H1 (cell line): ENCODE measurements at regions not wholly inside any gene's neighbourhood (a gene's known extent, or its start where the extent isn't known, plus 50 kb on each side); places are given as distances from the start of the nearest gene placed in this dataset.

Experiments
- CTCF ChIA-PET: fragments of 300-600 bp; sonication (Branson Sonifier 250); formaldehyde crosslinking; loops from one replicate; lab custom pipeline; 2021; ENCODE audit not compliant: partially characterized antibody; lab: Charles Lee
- POLR2A ChIA-PET: fragments of 300-600 bp; sonication (Branson Sonifier 250); formaldehyde crosslinking; loops from one replicate; lab custom pipeline; 2021; ENCODE audit warnings: inconsistent platforms; ENCODE audit not compliant: partially characterized antibody; lab: Charles Lee
- DNase-seq, 2 experiments: peaks; one replicate each; pipeline versions ENCODE4 v3.0.0 to v3.0.0-alpha.2; 2010 to 2022; ENCODE audit warnings: low spot score in 2 of 2, low read depth in 1 of 2, mixed read lengths in 1 of 2
- FAIRE-seq: peaks from 2 replicates; lab custom pipeline; 2011; peaks lifted over from hg19 to GRCh38; lab: Jason Lieb, UNC
- H2AFZ ChIP-seq: 2 replicates; pipeline ENCODE4 v1.8.1; 2012; ENCODE audit warnings: low read length, inconsistent platforms
- H2AK5ac ChIP-seq: 2 replicates; pipeline ENCODE4 v1.6.1; 2013; ENCODE audit warnings: low read depth, low read length
- H2BK120ac ChIP-seq: replicated peaks from 2 replicates; pipeline ENCODE3; 2013; ENCODE audit warnings: low read depth, low read length, inconsistent platforms
- H2BK12ac ChIP-seq: 2 replicates; pipeline ENCODE4 v1.6.1; 2013; ENCODE audit warnings: low read depth, low read length
- H2BK15ac ChIP-seq: 2 replicates; pipeline ENCODE4 v1.6.1; 2013; ENCODE audit warnings: low read length
- H2BK20ac ChIP-seq: 2 replicates; pipeline ENCODE4 v1.6.1; 2013; ENCODE audit warnings: low read length
- H2BK5ac ChIP-seq: 2 replicates; pipeline ENCODE4 v1.6.1; 2013; ENCODE audit warnings: low read depth, low read length
- H3K14ac ChIP-seq: 2 replicates; pipeline ENCODE4 v1.6.1; 2013; ENCODE audit warnings: inconsistent platforms; ENCODE audit not compliant: insufficient read length
- H3K18ac ChIP-seq: 2 replicates; pipeline ENCODE4 v1.6.1; 2013; ENCODE audit warnings: low read length; ENCODE audit errors: extremely low read depth
- H3K23ac ChIP-seq: 2 replicates; pipeline ENCODE4 v1.6.1; 2013; ENCODE audit warnings: inconsistent platforms; ENCODE audit not compliant: insufficient read length
- H3K23me2 ChIP-seq: 2 replicates; pipeline ENCODE4 v1.6.1; 2013; ENCODE audit warnings: low read depth, low read length
- H3K27ac ChIP-seq: 2 replicates; pipeline ENCODE4 v1.6.1; 2011; ENCODE audit warnings: low read depth, low read length, inconsistent platforms
- H3K27me3 ChIP-seq, 4 experiments: replicated peaks in 1 of 4; 1 replicate in 1 of 4; 2 replicates in 3 of 4; pipeline versions ENCODE4 v1.6.1 to v1.8.1; 2011 to 2013; ENCODE audit warnings: low read length in 3 of 4, mild to moderate bottlenecking in 3 of 4, inconsistent platforms in 2 of 4, mixed read lengths in 2 of 4, moderate library complexity in 1 of 4; ENCODE audit not compliant: control insufficient read depth in 3 of 4, insufficient read depth in 3 of 4; ENCODE audit errors: extremely low read depth in 1 of 4
- H3K36me3 ChIP-seq, 4 experiments: 2 replicates each; pipeline versions ENCODE4 v1.6.1 to v1.8.1; 2011 to 2013; ENCODE audit warnings: mild to moderate bottlenecking in 4 of 4, low read length in 3 of 4, moderate library complexity in 2 of 4, control low read depth in 1 of 4, inconsistent platforms in 1 of 4; ENCODE audit not compliant: insufficient read depth in 4 of 4, control insufficient read depth in 2 of 4
- H3K4ac ChIP-seq: replicated peaks from 2 replicates; pipeline ENCODE3; 2013; ENCODE audit warnings: low read length, low read depth, mixed read lengths, inconsistent platforms; ENCODE audit not compliant: insufficient read length
- H3K4me1 ChIP-seq, 4 experiments: replicated peaks in 1 of 4; 1 replicate in 1 of 4; 2 replicates in 3 of 4; pipeline versions ENCODE4 v1.6.1 to v1.8.1; 2011 to 2013; ENCODE audit warnings: low read length in 3 of 4, inconsistent platforms in 2 of 4, mixed read lengths in 1 of 4; ENCODE audit not compliant: insufficient read depth in 4 of 4, control insufficient read depth in 3 of 4
- H3K4me2 ChIP-seq, 2 experiments: 2 replicates each; pipeline versions ENCODE4 v1.6.1 to v1.8.1; 2011 to 2013; ENCODE audit warnings: low read depth in 2 of 2, low read length in 2 of 2, control low read depth in 1 of 2, inconsistent platforms in 1 of 2, mild to moderate bottlenecking in 1 of 2; ENCODE audit not compliant: insufficient read depth in 1 of 2
- H3K4me3 ChIP-seq, 4 experiments: fragments of 200-600, 300-600 bp in 1 of 4; sonication (generic), shearing (Covaris generic), sonication (Bioruptor Twin) in 1 of 4; 2 replicates each; pipeline versions ENCODE4 v1.5.1 to v1.8.1; 2011 to 2016; ENCODE audit warnings: low read length in 4 of 4, low read depth in 3 of 4, control low read depth in 2 of 4, inconsistent platforms in 2 of 4, mild to moderate bottlenecking in 2 of 4, mixed read lengths in 1 of 4, moderate library complexity in 1 of 4; ENCODE audit not compliant: insufficient read depth in 2 of 4; ENCODE audit errors: extremely low read depth in 1 of 4
- H3K56ac ChIP-seq: replicated peaks from 2 replicates; pipeline ENCODE3; 2013; ENCODE audit warnings: low read depth, mild to moderate bottlenecking, mixed read lengths, low read length, inconsistent platforms; ENCODE audit not compliant: insufficient read length
- H3K79me1 ChIP-seq: 2 replicates; pipeline ENCODE4 v1.6.1; 2013; ENCODE audit warnings: low read depth, low read length, control low read depth
- H3K79me2 ChIP-seq, 2 experiments: 2 replicates each; pipeline versions ENCODE4 v1.6.1 to v1.8.1; 2012 to 2013; ENCODE audit warnings: low read length in 2 of 2, mild to moderate bottlenecking in 2 of 2, inconsistent platforms in 1 of 2; ENCODE audit not compliant: insufficient read depth in 2 of 2, control insufficient read depth in 1 of 2
- H3K9ac ChIP-seq, 4 experiments: replicated peaks in 1 of 4; 1 replicate in 1 of 4; 2 replicates in 3 of 4; pipeline versions ENCODE4 v1.6.1 to v1.8.1; 2011 to 2013; ENCODE audit warnings: low read depth in 3 of 4, low read length in 3 of 4, control low read depth in 2 of 4, mild to moderate bottlenecking in 2 of 4, moderate library complexity in 2 of 4, inconsistent platforms in 1 of 4; ENCODE audit errors: extremely low read depth in 1 of 4
- H3K9me3 ChIP-seq, 2 experiments: 2 replicates each; pipeline versions ENCODE4 v1.6.1 to v1.8.1; 2012 to 2013; ENCODE audit warnings: mild to moderate bottlenecking in 2 of 2, moderate library complexity in 2 of 2, control low read depth in 1 of 2, inconsistent platforms in 1 of 2, low read depth in 1 of 2, low read length in 1 of 2, mixed read lengths in 1 of 2; ENCODE audit not compliant: insufficient read depth in 2 of 2
- H4K20me1 ChIP-seq, 2 experiments: replicated peaks in 1 of 2; 2 replicates each; pipeline versions ENCODE3 to v1.8.1; 2011 to 2013; ENCODE audit warnings: inconsistent platforms in 2 of 2, low read length in 2 of 2, mild to moderate bottlenecking in 1 of 2; ENCODE audit not compliant: insufficient read depth in 2 of 2, control insufficient read depth in 1 of 2
- H4K5ac ChIP-seq: 2 replicates; pipeline ENCODE4 v1.6.1; 2013; ENCODE audit warnings: low read length, low read depth, mixed read lengths, inconsistent platforms; ENCODE audit not compliant: insufficient read length
- H4K8ac ChIP-seq: 2 replicates; pipeline ENCODE4 v1.8.0; 2013; ENCODE audit warnings: mild to moderate bottlenecking, moderate library complexity, low read length, inconsistent platforms; ENCODE audit not compliant: insufficient read depth; ENCODE audit errors: extremely low read depth
- H4K91ac ChIP-seq: replicated peaks from 2 replicates; pipeline ENCODE3; 2013; ENCODE audit warnings: low read length, mixed read lengths, inconsistent platforms; ENCODE audit not compliant: insufficient read length
- CEBPB ChIP-seq: IDR thresholded peaks from 2 replicates; pipeline ENCODE4 v1.6.1; 2012; ENCODE audit warnings: low read depth, low read length
- CTBP2 ChIP-seq: IDR thresholded peaks from 2 replicates; pipeline ENCODE4 v1.7.0; 2011; ENCODE audit warnings: borderline replicate concordance, mild to moderate bottlenecking, moderate library complexity, mixed read lengths, low read length; ENCODE audit not compliant: insufficient read depth, insufficient read length
- KDM1A ChIP-seq: fragments of 200-600, 300-600 bp; sonication (generic); IDR thresholded peaks from 2 replicates; pipeline ENCODE4 v1.7.1; 2016; ENCODE audit warnings: mild to moderate bottlenecking, low read length, borderline replicate concordance
- KDM5A ChIP-seq: fragments of 200-600 bp; IDR thresholded peaks from 2 replicates; pipeline ENCODE4 v1.7.1; 2012; ENCODE audit warnings: mild to moderate bottlenecking, low read length, inconsistent platforms, mixed read lengths
- MAX ChIP-seq: IDR thresholded peaks from 2 replicates; pipeline ENCODE4 v1.6.1; 2012; ENCODE audit warnings: inconsistent platforms
- POLR2A ChIP-seq, 2 experiments: IDR thresholded peaks; 1 replicate in 1 of 2; 2 replicates in 1 of 2; pipeline ENCODE4 v1.6.1; 2011; ENCODE audit warnings: low read depth in 2 of 2, low read length in 2 of 2, mild to moderate bottlenecking in 2 of 2; ENCODE audit errors: control extremely low read depth in 1 of 2
- SIN3A ChIP-seq, 2 experiments: IDR thresholded peaks in 1 of 2; conservative IDR thresholded peaks in 1 of 2; 2 replicates each; pipeline ENCODE4 v1.6.1; 2011 to 2012; ENCODE audit warnings: low read length in 2 of 2, improper control_type of control experiment in 1 of 2, low read depth in 1 of 2, mild to moderate bottlenecking in 1 of 2
- SRF ChIP-seq: IDR thresholded peaks from 2 replicates; pipeline ENCODE4 v1.6.1; 2011; ENCODE audit warnings: mild to moderate bottlenecking, low read depth, low read length, moderate library complexity
- USF2 ChIP-seq: IDR thresholded peaks from 2 replicates; pipeline ENCODE4 v1.6.1; 2011; ENCODE audit warnings: low read length, improper control_type of control experiment
- WGBS, 2 experiments: shearing (Covaris generic) in 1 of 2; methylation state at CpG; one replicate each; pipeline versions ENCODE4 v1.1.6 to v1.1.7; 2013 to 2015; ENCODE audit warnings: low lambda C conversion rate in 2 of 2, mixed read lengths in 2 of 2, inconsistent platforms in 1 of 2, low coverage in 1 of 2, missing lambda C conversion rate in 1 of 2; ENCODE audit not compliant: insufficient replicate concordance in 2 of 2, insufficient coverage in 1 of 2, insufficient read length in 1 of 2; ENCODE audit errors: extremely low coverage in 1 of 2, missing lambda C conversion rate in 1 of 2; 5-methylcytosine and 5-hydroxymethylcytosine counted together

- ChIA-PET CTCF (interaction anchor here (0.6 to 1.1 kb wide), 3 partner anchors 119 to 1194 kb away, joined by 3 to 4 read pairs (median 4); no protein-coding TSS in a partner anchor), POLR2A (no interaction called here)
- H3K14ac ChIP-seq: peak overlapping the region; percentile 42
- no peak overlapping the region for H3K18ac ChIP-seq
- no peak overlapping the region for H2BK15ac ChIP-seq
- no peak overlapping the region for H4K5ac ChIP-seq
- peaks cover 0 to 7% of the 10 kb centered on the region in 2 experiments for H4K20me1 ChIP-seq
- peaks cover 0 to 5% (median 1%) of the 10 kb centered on the region in 4 experiments; a peak in 5 of 7 replicates for H3K4me1 ChIP-seq
- H2BK12ac ChIP-seq: 0 out of 2 replicates have a peak overlapping the region, but pooled peaks have one; percentile 40
- H3K27ac ChIP-seq: no peak overlapping the region
- WGBS, 2 experiments: 87% methylated on average over 26 of the region's 39 CpGs; no CpG with 5 or more reads in 1 of the 2 experiments
- H3K36me3 ChIP-seq: no peaks in the 10 kb centered on the region; a peak in 3 of 8 replicates
- no peak overlapping the region for H3K9ac ChIP-seq
- no peak overlapping the region for H3K4me2 ChIP-seq
- no peaks in the 10 kb centered on the region for H3K9me3 ChIP-seq
- H3K4ac ChIP-seq: peak overlapping the region; percentile 79
- H2AK5ac ChIP-seq: no peak overlapping the region; the same call in 1 of the 2 replicates
- DNase-seq (no peak), FAIRE-seq (no peak)
- peaks cover 0 to 3% of the 10 kb centered on the region in 2 experiments; a peak in 1 of 4 replicates for H3K79me2 ChIP-seq
- peaks cover 5% of the 10 kb centered on the region; the same call in 1 of the 2 replicates for H3K23me2 ChIP-seq
- H2BK120ac ChIP-seq: no peak overlapping the region
- H3K23ac ChIP-seq: no peak overlapping the region
- H4K8ac ChIP-seq: peak overlapping the region; percentile 57
- no peak overlapping the region for H3K4me3 ChIP-seq
- 0 out of 2 replicates have a peak overlapping the region, but pooled peaks have one; percentile 82 for H2BK5ac ChIP-seq
- H2AFZ ChIP-seq: no peak overlapping the region
- H3K79me1 ChIP-seq: no peaks in the 10 kb centered on the region
- peak overlapping the region; percentile 95 for H3K56ac ChIP-seq
- no peaks in the 10 kb centered on the region; a peak in 1 of 7 replicates for H3K27me3 ChIP-seq
- H4K91ac ChIP-seq: peak overlapping the region; percentile 56
- 0 out of 2 replicates have a peak overlapping the region, but pooled peaks have one; percentile 53 for H2BK20ac ChIP-seq
- no peak for TF ChIP-seq MAX
- no peak for TF ChIP-seq USF2
- TF ChIP-seq KDM5A: no peak
- no peak for TF ChIP-seq CTBP2
- TF ChIP-seq SIN3A (conservative IDR thresholded peaks at IDR 0.05 in 1 of 2, IDR thresholded peaks at IDR 0.05 in 1 of 2; ENCODE audit: low read depth in 1 of 2, low read length in 2 of 2): no peak
- no peak for TF ChIP-seq POLR2A (IDR thresholded peaks at IDR 0.05; ENCODE audit: control extremely low read depth in 1 of 2, low read depth in 2 of 2, low read length in 2 of 2)
- no peak for TF ChIP-seq CEBPB
- no peak for TF ChIP-seq KDM1A
- no peak for TF ChIP-seq SRF
Observed at GRCh38 chr17:79520167-79521165, 90.4 kb downstream of the RBFOX3 start.
